OCI-LY7 (cell line): ENCODE measurements at regions not wholly inside any gene's neighbourhood (a gene's known extent, or its start where the extent isn't known, plus 50 kb on each side); places are given as distances from the start of the nearest gene placed in this dataset.
"Not testable (repeated sequence)": the region's sequence is repeated elsewhere in the genome, so short reads cannot be mapped to it uniquely, and the experiment has no call there.

Experiments used
- BruUV-seq: library from RNA; stranded (reverse); fragments of 400-500 nt; replicated peaks from 2 replicates; lab custom pipeline; 2021; lab: Mats Ljungman, UMichigan
- CTCF ChIA-PET: fragments of 300-600 bp; sonication (Branson Sonifier 250); formaldehyde crosslinking; loops from one replicate; lab custom pipeline; 2022; ENCODE audit warnings: antibody characterized with exemption; ENCODE audit not compliant: unreplicated experiment; lab: Charles Lee
- POLR2A ChIA-PET: fragments of 300-600 bp; sonication (Branson Sonifier 250); formaldehyde crosslinking; loops from one replicate; lab custom pipeline; 2022; ENCODE audit warnings: antibody characterized with exemption; lab: Charles Lee
- DNase-seq: peaks from one replicate; pipeline ENCODE4 v3.0.0-alpha.2; 2015; ENCODE audit warnings: low spot score
- H2AFZ ChIP-seq: fragments of 200-600 bp; sonication (generic), shearing (Covaris generic); 2 replicates; pipeline ENCODE4 v1.6.1; 2014; ENCODE audit warnings: mild to moderate bottlenecking, antibody characterized with exemption, low read length, moderate library complexity
- H3K27ac ChIP-seq: fragments of 200-600 bp; sonication (generic); 2 replicates; pipeline ENCODE4 v1.5.1; 2014; ENCODE audit warnings: mixed run types, low read depth, mild to moderate bottlenecking, moderate library complexity, low read length, inconsistent platforms; ENCODE audit not compliant: poor library complexity, severe bottlenecking
- H3K36me3 ChIP-seq: fragments of 200-600 bp; sonication (generic); 2 replicates; pipeline ENCODE4 v1.6.1; 2014; ENCODE audit warnings: mild to moderate bottlenecking, antibody characterized with exemption, low read length, moderate library complexity, mixed read lengths; ENCODE audit not compliant: insufficient read depth
- H3K4me1 ChIP-seq: fragments of 200-600 bp; sonication (generic); 2 replicates; pipeline ENCODE4 v1.5.1; 2014; ENCODE audit warnings: mild to moderate bottlenecking, low read length; ENCODE audit not compliant: insufficient read depth, poor library complexity, severe bottlenecking
- H3K4me2 ChIP-seq: fragments of 200-600 bp; sonication (generic); 2 replicates; pipeline ENCODE4 v1.6.1; 2014; ENCODE audit warnings: mild to moderate bottlenecking, low read length
- H3K4me3 ChIP-seq: fragments of 200-600 bp; sonication (generic); 2 replicates; pipeline ENCODE4 v1.5.1; 2014; ENCODE audit warnings: mild to moderate bottlenecking, low read depth, low read length; ENCODE audit not compliant: poor library complexity, severe bottlenecking
- H3K79me2 ChIP-seq: fragments of 200-600 bp; sonication (generic); 2 replicates; pipeline ENCODE4 v1.6.1; 2016; ENCODE audit warnings: low read depth, mild to moderate bottlenecking, low read length, moderate library complexity, mixed read lengths; ENCODE audit not compliant: insufficient read depth
- H3K9me2 ChIP-seq: fragments of 200-600 bp; sonication (generic); 2 replicates; pipeline ENCODE4 v1.6.1; 2016; ENCODE audit warnings: mild to moderate bottlenecking, low read length, mixed read lengths; ENCODE audit not compliant: insufficient read depth
- H3K9me3 ChIP-seq: fragments of 200-600 bp; sonication (generic); 2 replicates; pipeline ENCODE4 v1.6.1; 2014; ENCODE audit warnings: mild to moderate bottlenecking, mixed run types, low read length, mixed read lengths
- H4K20me1 ChIP-seq: fragments of 200-600 bp; sonication (generic); 2 replicates; pipeline ENCODE4 v1.6.1; 2014; ENCODE audit warnings: mild to moderate bottlenecking, antibody characterized with exemption, low read length, moderate library complexity, mixed read lengths; ENCODE audit not compliant: insufficient read depth
- CTCF ChIP-seq: fragments of 200-600 bp; sonication (generic); conservative IDR thresholded peaks from 2 replicates; pipeline ENCODE4 v1.5.1; 2014; ENCODE audit warnings: mild to moderate bottlenecking, antibody characterized with exemption, low read length, moderate library complexity, mixed read lengths
- EZH2phosphoT487 ChIP-seq: fragments of 200-600 bp; sonication (generic); IDR thresholded peaks from 2 replicates; pipeline ENCODE4 v1.6.1; 2018; ENCODE audit warnings: low read depth, borderline replicate concordance, mild to moderate bottlenecking, mixed run types, antibody characterized with exemption, low read length, moderate library complexity, mixed read lengths
- intact Hi-C: fragments of 100-400 bp; cut with micrococcal nuclease; formaldehyde crosslinking; loops from one replicate; pipeline ENCODE4 v1.10.0; 2022; ENCODE audit not compliant: unreplicated experiment

- ChIA-PET POLR2A (no interaction called here), CTCF (no interaction called here)
- no TSS peak for BruUV-seq
- Histone ChIP-seq H3K4me1 (no peaks in the 10 kb centered on the region), H3K9me3 (no peaks in the 10 kb centered on the region), H3K36me3 (no peaks in the 10 kb centered on the region), H3K4me3 (no peak overlapping the region), H3K79me2 (no peaks in the 10 kb centered on the region), H3K4me2 (no peak overlapping the region), H3K9me2 (no peaks in the 10 kb centered on the region), H3K27ac (no peak overlapping the region), H4K20me1 (no peaks in the 10 kb centered on the region), H2AFZ (no peak overlapping the region)
- DNase-seq: no peak
- TF ChIP-seq EZH2phosphoT487 (no peak), CTCF (no peak)
- intact Hi-C loops: no loop called here
Measured at GRCh38 chr10:84879991-84880390, 551.6 kb downstream of the CCSER2 start.

DNA sequence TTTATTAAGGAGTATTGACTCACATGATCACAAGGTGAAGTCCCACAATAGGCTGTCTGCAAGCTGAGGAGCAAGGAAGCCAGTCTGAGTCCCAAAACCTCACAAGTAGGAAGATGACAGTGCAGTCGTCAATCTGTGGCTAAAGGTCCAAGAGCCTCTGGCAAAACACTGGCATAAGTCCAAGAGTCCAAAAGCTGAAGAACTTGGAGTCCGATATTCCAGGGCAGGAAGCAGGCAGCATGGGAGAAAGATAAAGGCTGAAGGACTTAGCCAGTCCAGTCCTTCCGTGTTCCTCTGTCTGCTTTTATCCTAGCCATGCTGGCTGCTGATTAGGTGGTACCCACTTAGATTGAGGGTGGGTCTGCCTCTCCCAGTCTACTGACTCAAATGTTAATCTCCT, 553.3 kb downstream of the CCSER2 start:
- POLR2A ChIA-PET, H3K4me3 ChIP-seq, H3K9me2 ChIP-seq, H3K36me3 ChIP-seq, H4K20me1 ChIP-seq, H3K79me2 ChIP-seq, H3K27ac ChIP-seq, H3K4me2 ChIP-seq, DNase-seq, CTCF ChIA-PET, H3K9me3 ChIP-seq, H3K4me1 ChIP-seq, intact Hi-C loops, H2AFZ ChIP-seq, BruUV-seq: not testable (repeated sequence)

DNA sequence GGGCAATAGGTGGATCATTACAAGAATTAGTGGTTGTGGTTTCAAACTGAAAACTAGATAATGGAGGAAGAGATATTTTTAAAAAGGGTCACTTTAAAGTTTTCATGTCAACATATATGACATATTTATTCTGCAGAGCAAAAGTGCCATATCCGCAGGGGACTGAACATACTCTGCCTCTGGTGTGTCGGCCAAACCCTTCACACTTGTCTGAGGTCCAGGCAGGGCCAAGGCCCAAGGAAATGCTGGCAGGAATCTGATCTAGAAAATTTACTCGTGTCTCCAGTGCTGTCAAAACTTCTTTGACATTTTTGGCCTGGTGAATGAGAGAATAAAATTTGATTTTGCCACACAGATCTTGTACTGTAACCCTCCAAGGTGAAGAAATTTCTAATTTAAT, 562.3 kb downstream of the CCSER2 start:
- Histone ChIP-seq H3K27ac (no peak overlapping the region), H3K4me1 (no peaks in the 10 kb centered on the region), H3K79me2 (no peaks in the 10 kb centered on the region), H3K36me3 (no peaks in the 10 kb centered on the region), H3K4me2 (no peak overlapping the region), H3K9me3 (no peaks in the 10 kb centered on the region), H2AFZ (no peak overlapping the region), H3K9me2 (no peaks in the 10 kb centered on the region), H3K4me3 (no peak overlapping the region), H4K20me1 (no peaks in the 10 kb centered on the region)
- ChIA-PET POLR2A (interaction anchor here (0.6 kb wide), 1 partner anchor 147 kb away, joined by 3 read pairs; no protein-coding TSS in a partner anchor), CTCF (no interaction called here)
- intact Hi-C loops: no loop called here
- BruUV-seq: no TSS peak
- TF ChIP-seq EZH2phosphoT487 (no peak), CTCF (no peak)
- DNase-seq: no peak
